RKO (cell line): ENCODE measurements at regions not wholly inside any gene's neighbourhood (a gene's known extent, or its start where the extent isn't known, plus 50 kb on each side); places are given as distances from the start of the nearest gene placed in this dataset.

Source experiments
- DNase-seq: peaks from one replicate; pipeline ENCODE4 v3.0.0-alpha.2; 2016; ENCODE audit warnings: low spot score

DNA sequence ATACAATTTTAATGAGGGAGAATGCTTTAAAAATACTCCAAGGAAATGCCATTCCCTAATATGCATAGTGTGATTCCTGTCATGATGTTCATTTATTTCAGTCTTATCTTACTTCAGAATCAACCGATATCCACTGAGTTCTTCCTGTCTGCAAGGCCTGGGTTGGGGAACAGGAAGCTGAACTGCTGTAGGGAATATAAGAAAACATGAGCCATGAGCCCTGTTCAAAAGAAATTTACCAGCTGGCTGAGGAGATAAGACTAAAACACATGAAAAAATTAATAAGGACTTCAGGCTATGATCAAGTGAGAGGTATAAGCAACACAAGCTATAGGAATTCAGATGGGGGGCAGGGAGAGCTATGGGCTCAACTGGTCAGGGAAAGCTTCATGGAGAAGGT is 184.7 kb downstream of the PLPP4 start:
- DNase-seq, result no peak

DNA sequence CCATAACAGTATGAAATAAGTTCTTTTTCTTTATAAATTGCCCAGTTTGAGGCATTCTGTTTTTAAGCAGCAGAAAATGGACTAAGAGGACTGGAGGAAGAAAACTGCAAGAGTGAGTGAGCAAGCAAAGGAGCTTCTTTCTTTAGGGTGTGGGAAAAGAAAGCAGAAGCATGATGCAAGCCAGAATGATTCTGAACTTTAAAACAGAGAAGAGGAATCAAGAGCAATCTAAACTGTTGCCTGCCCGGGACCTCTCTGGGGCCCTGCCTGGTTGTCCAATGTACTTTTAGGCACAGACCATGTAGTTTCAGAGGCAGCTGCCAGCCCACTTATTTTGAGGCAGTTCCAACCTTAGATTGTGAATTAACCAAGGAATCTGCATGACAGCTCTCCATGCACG is 186.3 kb downstream of the PLPP4 start:
- no peak for DNase-seq

DNA sequence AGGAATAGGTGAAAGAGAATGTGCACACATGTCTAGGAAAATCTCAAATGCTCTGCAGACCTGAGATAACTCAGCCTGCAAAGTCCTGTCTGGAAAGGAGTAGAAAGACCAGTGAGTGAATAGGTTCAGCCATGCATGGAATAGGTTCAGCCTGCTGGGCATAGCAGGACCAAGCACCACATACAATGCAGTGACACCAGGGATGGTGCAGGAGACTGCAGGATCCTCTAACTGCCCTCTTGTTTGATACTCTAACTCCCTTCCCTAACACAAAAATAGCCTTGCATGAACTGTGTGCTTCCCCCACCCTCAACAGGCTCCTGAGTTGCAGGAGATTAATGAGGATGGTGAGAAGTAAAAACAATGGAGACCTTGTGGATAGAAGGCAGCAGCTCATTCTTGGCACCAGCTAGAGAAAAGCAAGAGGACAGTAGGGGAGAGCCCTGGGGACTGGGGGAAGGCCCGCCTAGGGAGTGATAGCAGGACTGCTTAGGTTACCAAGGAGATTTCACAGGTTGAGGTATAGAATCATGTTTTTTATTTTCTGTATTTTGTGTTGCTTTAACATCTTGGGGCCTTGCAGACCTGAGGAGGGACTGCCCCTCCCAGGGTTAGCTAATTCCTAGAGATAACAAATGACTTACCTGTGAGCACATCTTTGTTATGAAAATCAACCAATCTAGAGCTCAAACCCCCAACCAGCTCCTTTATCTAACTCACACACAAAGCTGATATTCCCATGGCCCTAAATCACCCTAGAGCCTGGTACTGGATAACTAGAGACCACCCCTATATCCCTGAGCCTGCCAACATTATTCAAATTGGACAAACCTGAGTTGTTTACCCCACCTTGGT is 187.8 kb downstream of the PLPP4 start:
- DNase-seq, result no peak

DNA sequence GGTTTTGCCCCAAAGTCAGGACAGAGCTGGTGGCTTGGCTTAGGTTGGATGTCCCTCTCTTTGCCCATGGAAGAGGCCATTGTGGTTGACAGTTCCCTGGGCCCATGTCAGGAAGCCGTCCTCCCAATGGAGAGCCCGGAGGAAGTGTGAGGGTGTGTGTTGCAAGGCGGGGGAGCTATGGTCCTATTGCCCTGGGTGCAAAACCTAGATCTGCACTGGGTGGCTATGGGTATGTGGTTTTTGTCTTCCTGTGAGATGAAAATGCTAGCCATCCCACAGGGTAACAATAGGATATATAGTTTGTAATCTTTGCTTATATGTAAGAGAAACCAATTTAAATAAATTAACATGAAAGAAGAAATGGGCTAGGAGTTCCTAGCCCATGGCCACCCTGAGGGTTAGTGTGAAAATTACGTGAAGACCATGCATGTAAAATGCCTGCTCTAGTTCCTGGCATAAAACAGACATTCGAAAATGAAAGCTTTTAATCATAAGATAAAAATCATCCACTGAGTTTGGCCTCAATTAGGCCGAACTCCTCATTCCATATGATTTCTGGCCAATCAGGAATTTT is 189.2 kb downstream of the PLPP4 start:
- no peak for DNase-seq

DNA sequence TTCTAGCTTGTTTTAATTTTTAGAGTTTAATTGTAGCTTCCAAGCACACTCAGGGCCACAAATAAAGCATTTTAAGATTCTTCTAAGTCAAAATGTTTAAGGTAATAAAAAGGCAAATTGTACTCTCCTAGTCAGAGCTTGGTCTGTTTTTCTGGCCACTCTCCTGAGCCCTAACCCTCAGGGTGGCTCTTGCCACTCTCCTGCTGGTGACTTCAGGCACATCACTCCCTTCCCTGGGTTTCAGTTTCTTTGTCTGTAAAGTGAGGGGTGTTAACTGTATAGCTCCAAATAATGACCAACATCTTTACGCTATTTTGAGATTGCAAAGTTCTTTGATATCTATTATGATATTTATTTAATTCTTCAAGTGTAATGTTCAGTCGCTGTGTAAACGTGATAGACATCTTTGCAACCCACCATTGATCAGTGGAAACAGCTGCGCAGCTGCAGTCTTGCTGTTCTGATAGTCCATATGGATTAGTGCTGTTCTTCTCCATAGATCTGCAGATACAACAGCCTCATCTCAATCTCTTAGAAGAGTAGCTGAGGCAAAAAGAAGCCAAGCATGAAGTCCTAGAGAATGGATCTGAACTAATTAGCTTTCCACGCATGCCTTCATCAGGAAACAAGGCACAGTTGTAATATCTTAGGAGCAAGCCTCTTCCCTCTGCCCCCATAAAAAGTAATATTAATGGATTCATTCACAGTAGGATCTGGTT is 189.9 kb downstream of the PLPP4 start:
- no peak for DNase-seq

DNA sequence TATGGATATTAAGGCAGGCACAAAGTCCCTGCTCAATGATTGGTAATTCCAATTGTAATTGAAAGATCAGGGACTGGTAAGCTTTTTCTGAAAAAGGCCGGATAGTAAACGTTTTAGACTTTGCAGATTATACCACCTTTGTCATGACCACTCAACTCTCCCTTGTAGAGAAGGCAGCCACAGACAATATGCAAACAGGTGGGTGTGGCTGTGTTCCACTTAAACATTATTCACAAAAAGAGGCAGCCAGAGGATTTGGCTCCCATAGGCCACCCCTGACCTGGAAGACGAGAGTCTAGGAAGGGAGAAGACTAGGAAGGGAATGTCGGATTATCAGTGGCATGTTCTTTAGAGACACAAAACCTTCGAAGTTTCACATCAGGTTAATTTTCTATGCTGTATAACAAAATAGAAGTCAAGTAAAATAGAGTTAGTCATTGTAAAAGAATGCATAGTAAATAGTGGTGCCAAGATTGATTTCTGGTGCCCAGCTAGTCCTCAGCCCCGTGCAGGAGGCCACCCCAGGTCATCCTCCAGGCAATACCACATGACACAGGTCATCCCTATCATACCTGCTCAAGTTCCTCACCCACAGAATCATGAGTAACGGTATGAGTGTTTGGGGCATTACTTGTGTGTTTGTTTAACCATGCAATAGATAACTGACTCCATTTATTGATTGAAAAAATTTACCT is 193.8 kb downstream of the PLPP4 start:
- no peak for DNase-seq

DNA sequence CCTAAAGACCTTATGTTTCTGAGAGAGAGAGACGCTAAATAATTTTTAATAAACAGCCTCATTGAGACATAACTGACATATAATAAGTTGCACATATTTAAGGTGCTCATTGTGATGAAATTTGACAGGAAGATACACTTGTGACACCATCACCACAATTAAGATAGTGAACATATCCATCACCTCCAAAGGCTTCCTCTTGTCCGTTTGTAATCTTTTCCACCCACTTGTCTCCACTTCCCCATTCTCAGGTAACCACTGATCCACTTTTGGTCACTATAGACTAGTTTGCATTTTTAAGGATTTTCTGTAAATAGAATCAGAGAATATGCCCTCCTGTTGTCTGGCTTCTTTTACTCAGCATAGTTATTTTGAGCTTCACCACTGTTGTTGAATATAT is 195.1 kb upstream of the WDR11 start:
- DNase-seq, result no peak

DNA sequence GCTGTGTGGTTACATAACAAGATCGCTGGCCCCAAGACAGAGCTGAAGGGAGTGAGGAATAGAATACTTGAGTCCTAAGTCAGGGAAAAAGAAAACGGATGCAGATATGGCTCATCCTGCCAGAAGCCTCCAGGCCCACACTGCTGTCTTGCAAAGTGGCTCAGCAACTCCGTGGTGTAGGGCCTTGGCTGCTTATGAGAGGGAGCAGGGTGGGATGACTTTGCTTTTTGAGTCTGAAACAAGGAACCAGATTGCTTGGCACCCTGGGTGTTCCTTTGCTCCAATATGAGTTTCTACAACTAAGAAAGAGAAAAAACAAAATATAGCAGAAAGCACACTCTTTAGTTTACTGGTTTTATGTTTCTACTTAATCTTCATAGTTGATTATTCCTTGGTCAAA is 193.8 kb upstream of the WDR11 start:
- DNase-seq, result no peak

DNA sequence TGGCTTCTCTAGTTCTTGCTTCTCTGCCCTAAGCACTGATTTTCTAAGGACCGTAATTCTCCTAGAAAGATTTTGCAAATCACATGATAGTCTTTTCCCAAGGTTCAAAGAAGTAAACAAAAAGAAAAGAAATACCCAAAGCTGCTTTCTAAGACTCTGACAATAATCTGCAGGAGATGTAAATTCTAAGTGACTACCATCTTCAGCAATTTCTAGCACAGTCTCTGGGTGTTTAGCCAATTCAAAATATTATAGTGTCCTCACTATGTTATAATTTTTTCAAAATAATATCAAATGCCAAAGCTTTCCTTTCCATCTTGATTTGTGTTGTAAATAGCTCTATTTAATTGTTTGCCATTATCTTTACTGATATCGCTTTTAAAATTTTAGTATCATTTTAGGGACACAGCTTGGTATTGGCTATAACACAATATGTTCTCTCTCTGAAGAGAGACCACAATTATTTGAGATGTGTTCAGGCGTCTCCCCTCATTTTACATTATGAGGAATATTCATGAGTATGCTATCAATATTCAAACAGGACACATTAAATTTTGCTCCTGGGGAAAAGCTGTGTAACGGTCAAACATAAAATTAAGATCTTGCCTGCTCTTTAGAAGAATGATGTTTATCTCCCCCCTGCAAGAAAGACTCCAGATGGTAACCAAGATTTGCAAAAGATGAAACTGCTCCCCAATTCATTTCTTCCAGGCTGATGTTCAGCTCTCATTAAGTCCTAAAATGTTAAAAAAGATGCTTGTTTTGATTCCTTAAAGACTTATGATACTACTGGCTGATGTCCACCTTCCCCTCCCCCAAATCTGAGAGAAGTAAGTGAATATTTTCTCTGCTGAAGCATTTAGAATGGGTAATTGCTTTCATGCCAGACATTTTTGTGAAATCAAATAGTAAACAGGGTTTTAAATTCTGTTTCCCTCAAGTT is 191.9 kb upstream of the WDR11 start:
- DNase-seq, result no peak

DNA sequence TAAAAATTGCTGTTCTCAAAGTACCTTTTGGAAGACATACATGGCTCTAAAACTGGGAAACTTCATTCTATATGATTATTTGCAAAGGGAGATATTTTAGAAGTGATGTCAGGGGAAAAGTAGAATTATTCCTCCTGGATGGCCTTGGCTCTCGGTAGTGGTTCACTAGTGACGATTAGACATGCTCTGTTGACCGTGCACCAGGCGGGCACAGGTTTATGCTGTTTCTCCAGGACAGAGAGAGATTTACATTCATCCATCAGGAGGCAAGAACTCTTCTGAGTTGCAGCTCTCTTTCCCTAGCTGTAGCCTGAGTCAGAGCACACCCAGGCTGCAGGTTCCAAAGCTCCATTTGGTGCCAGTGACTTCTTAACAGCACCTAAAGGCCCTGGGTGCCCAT is 184.9 kb upstream of the WDR11 start:
- no peak for DNase-seq

DNA sequence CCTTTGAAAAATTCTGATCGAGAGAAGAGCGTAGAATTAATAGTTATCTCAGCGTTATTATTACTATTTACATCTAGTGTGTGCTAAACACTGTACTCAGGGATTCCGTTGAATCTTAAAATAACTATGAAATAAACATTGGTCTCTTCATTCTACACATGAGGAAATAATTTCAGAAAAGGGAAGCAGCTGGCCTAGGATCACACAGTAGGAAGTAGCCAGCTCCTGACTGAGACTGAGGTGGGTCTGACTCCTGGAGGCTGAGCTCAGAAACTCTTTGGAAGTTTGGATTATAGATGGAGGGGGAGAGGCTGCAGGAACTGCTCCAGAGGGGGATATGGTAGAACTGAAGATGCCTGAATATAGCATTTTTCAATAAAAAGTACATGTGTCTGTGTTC is 183.9 kb upstream of the WDR11 start:
- DNase-seq, result no peak

DNA sequence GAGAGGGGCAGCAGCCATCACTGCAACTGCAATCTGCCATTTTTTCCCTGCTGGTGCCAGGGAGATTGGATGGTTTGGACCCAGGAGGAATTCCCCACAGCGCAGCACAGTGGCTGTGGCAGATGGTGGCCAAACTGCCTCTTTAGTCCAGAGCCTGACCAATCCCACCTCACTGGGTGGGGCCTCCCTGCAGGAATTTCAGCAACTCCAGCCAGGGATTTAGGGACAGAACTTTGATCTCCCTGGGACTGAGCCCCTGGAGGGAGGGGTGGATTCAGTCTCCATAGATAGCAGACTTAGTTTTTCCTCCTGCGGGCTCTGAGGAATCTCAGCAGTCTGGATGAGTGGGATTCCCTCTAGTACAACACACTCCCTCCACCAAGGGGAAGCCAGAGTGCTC is 179.7 kb upstream of the WDR11 start:
- DNase-seq, result no peak

DNA sequence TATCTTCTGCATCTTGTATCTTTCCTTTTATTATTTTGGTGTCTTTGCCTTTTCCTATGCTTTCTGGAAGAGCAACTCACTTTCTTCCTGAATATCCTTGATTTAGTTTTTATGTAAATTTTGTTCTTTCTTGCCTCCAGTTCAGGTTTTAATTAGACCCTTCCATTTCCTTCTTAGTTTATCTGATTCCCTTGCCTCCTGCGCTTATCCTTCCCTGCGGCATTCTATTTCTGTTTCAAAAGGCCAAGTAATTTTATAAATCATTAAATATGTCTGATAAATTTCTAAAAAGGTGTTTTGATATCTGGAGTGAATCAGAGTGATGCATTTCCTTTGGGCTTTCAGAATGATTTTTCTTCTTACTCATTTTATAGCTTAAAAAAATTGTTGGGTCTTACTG is 167.7 kb upstream of the WDR11 start:
- no peak for DNase-seq

DNA sequence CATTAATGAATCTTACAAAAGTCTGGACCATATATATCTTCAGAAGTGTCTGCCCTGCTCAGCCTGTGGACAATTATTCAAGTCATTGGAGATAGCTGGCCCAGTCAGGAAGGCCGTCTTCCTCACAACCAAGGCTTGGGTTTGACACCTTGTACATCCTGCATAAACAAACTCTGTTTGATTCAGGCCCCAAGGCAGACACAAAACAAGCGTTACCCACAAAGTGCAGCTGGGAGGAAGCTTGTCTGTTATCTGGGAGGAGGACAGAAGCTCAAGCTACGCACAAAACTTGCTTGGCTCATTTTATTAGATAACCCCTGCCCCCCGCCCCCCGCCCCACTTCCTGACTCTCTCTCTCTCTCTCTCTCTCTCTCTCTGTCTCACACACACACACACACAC is 166.9 kb upstream of the WDR11 start:
- DNase-seq, result no peak

DNA sequence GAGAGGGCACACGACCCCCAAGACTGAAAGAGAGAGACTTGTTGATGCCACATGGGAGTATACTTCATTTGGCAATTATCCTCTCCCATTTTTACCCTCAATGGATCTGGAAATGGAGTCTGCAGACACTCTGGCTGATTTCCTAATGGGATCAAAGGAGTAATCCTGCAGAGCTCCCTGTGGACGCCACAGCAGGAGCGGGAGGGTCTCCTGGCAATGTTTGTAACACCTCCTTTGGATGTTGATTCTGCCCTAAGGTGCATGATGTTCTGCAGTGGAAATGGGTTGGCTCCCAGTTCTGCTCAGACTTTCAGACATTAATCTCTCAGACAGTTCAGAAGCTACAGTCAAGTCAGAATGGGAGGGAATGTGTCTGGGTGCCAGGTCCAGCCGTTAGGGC is 166.0 kb upstream of the WDR11 start:
- DNase-seq, result no peak

DNA sequence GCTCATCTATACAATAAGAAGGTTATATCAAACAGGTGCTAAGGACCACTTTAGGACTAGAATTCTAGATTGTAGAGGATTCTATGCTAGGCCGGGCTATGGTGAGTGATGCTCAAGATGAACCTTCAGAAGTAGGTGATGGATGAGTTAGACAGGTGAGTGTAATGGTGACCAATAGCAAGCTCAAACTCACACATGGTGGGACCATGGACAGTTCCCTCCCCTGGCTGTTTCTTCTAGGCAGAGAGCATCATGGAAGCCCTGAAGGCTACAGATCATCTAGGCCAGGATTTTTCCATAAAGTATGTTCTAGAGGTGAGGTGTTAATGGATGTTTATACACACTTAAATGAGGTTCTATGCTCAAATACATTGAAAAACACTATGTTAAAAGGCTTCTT is 162.2 kb upstream of the WDR11 start:
- no peak for DNase-seq

DNA sequence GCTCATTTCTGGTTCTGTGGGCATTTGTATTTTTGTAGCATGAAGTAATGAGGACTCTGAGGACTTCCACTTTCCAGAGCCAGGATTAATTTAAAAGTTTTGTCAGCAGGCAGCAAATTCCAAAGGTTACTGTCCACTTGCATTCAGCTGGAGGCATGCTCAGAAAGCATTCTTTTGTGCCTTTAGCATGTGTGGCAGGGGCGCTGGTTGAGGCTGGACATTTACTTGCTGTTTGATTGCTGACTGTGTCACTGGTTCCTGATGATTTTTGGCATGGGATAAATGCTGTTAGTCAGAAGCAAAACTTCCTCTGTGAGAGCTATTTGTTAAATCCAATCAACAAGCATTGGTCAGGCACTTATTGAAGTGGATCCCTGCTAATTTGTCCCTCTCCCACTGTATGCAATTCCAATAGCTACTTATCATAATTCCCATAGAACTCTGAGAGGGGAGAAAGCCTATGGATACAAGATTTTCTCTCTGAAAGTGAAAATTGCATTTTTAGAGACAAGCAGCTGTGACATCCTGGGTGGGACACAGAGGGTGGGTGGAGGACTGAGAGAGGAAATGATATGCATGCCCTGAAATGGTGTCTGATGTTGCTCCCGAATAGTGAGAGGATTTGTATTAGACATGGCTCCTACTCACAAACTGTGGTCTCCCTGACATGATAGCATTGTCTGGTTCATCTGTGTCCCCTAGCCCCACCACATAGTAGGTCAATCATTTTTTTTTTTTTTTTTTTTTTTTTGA is 161.2 kb upstream of the WDR11 start:
- DNase-seq, result no peak

DNA sequence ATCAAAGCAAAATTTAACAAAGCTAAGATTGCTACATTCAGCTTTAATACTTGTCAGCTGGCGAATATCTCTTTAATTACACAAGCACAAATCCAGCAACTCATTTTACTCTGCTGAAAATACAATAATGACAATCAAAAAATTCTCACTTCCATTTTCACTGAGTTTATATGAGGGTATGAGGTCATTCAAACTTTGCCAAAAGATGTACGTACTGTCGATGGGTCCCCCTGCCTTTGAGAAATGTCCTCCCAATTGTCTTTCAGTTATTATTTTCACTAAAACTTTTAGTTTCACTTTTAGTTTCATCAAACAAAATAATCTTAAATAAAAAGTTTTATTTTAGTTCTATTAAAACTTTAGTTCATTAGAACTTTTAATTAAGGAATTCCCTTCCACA is 159.5 kb upstream of the WDR11 start:
- no peak for DNase-seq

DNA sequence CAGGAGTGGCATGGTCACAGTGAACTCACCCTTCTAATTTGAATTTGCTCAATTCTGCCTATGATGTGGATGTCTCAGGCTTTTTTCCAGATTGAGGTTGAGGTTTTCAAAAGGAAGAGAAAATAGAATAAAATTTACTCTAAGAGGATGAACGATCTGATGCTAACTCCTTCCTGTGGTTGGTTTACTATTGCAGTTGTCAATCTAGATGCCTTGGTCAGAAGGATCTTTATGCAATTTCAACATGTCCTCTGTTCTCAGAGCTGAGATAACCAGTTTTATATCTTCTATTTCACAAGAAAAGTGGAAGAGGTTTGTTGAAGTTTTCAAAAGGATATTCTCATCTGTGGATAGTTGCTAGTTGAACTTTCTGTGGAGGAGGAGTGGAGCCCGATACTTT is 150.7 kb upstream of the WDR11 start:
- no peak for DNase-seq

DNA sequence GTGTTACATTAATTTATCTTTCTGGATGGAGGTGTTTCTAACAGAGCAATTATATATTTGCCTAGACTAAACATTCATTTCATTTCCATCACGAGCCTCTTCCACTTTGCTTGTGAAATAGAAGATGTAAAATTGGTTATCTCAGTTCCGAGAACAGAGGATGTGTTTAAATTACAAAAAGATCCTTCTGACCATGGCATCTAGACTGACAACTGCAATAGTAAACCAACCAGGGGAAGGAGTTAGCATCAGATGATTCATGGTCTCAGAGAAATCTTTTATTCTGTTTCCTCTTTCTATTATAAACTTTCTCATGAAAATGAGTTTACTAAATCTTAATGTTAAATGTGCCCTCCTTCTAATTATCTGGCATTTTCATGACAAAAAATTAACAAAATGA is 149.8 kb upstream of the WDR11 start:
- no peak for DNase-seq

DNA sequence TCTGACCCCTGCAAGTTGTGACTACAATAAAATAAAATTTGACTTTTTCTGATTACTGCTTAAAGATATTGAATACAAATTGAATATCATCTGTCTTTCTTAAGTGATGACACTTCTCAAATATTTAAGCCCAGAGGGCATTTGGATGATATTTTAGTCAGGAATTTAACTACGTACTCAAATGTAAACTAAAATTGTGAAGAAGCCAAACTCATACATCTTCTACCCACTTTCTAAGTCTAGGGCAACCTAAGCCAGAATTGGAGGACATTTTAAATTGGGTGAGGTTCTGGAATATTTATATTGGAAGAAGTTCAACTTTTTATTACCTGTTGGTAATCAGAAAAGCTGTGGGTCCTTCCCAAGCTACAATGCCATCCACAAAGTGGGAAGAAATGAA is 149.1 kb upstream of the WDR11 start:
- DNase-seq, result no peak
